ENCODE measurements at regions not wholly inside any gene's neighbourhood (a gene's known extent, or its start where the extent isn't known, plus 50 kb on each side); places are given as distances from the start of the nearest gene placed in this dataset.

GRCh38 chr11:79575701-79576100, 134.9 kb upstream of the TENM4 start:
- TF ChIP-seq NFIC (IDR thresholded peaks at IDR 0.05): no peak
- no peak for TF ChIP-seq FOXM1 (IDR thresholded peaks at IDR 0.05; ENCODE audit: borderline replicate concordance, low read depth)
- no peak for TF ChIP-seq TAF1 (IDR thresholded peaks at IDR 0.05; ENCODE audit: low read depth)
- no peak for TF ChIP-seq TCF12 (IDR thresholded peaks at IDR 0.05; ENCODE audit: low read depth)
- no peak for TF ChIP-seq ZBTB7A (IDR thresholded peaks at IDR 0.05; ENCODE audit: low read depth)
- TF ChIP-seq RAD21 (IDR thresholded peaks at IDR 0.05; ENCODE audit: low read depth): no peak
- no peak for TF ChIP-seq EP300 (IDR thresholded peaks at IDR 0.05; ENCODE audit: borderline replicate concordance)
- TF ChIP-seq MAX (IDR thresholded peaks at IDR 0.05): no peak
- no peak for TF ChIP-seq EGR1 (IDR thresholded peaks at IDR 0.05)
- TF ChIP-seq YY1 (IDR thresholded peaks at IDR 0.05; ENCODE audit: low read depth): no peak
- TF ChIP-seq CREB1 (IDR thresholded peaks at IDR 0.05; ENCODE audit: low read depth): no peak
- no peak for TF ChIP-seq CEBPB (IDR thresholded peaks at IDR 0.05)

GRCh38 chr11:79570104-79570503, 129.3 kb upstream of the TENM4 start:
- no peak for TF ChIP-seq FOXM1 (IDR thresholded peaks at IDR 0.05; ENCODE audit: borderline replicate concordance, low read depth)
- TF ChIP-seq EGR1 (IDR thresholded peaks at IDR 0.05): no peak
- TF ChIP-seq USF1 (IDR thresholded peaks at IDR 0.05): no peak
- TF ChIP-seq TCF12 (IDR thresholded peaks at IDR 0.05; ENCODE audit: low read depth): no peak
- TF ChIP-seq EP300 (IDR thresholded peaks at IDR 0.05; ENCODE audit: borderline replicate concordance): no peak
- no peak for TF ChIP-seq YY1 (IDR thresholded peaks at IDR 0.05; ENCODE audit: low read depth)
- no peak for TF ChIP-seq CREB1 (IDR thresholded peaks at IDR 0.05; ENCODE audit: low read depth)
- no peak for TF ChIP-seq REST (IDR thresholded peaks at IDR 0.05; ENCODE audit: low read depth)
- TF ChIP-seq ZBTB7A (IDR thresholded peaks at IDR 0.05; ENCODE audit: low read depth): no peak
- TF ChIP-seq RAD21 (IDR thresholded peaks at IDR 0.05; ENCODE audit: low read depth): no peak
- no peak for TF ChIP-seq MAX (IDR thresholded peaks at IDR 0.05)
- no peak for TF ChIP-seq NFIC (IDR thresholded peaks at IDR 0.05)
- no peak for TF ChIP-seq TEAD4 (IDR thresholded peaks at IDR 0.05)
- TF ChIP-seq CEBPB (IDR thresholded peaks at IDR 0.05): no peak
- no peak for TF ChIP-seq TAF1 (IDR thresholded peaks at IDR 0.05; ENCODE audit: low read depth)

- TF ChIP-seq MAX (IDR thresholded peaks at IDR 0.05) (no peak), ZBTB7A (IDR thresholded peaks at IDR 0.05; ENCODE audit: low read depth) (no peak), NFIC (IDR thresholded peaks at IDR 0.05) (no peak), FOXM1 (IDR thresholded peaks at IDR 0.05; ENCODE audit: borderline replicate concordance, low read depth) (no peak), EP300 (IDR thresholded peaks at IDR 0.05; ENCODE audit: borderline replicate concordance) (no peak), REST (IDR thresholded peaks at IDR 0.05; ENCODE audit: low read depth) (no peak), YY1 (IDR thresholded peaks at IDR 0.05; ENCODE audit: low read depth) (no peak), TCF12 (IDR thresholded peaks at IDR 0.05; ENCODE audit: low read depth) (no peak), CREB1 (IDR thresholded peaks at IDR 0.05; ENCODE audit: low read depth) (no peak), TAF1 (IDR thresholded peaks at IDR 0.05; ENCODE audit: low read depth) (no peak)
These were observed 123.6 kb upstream of the TENM4 start for GRCh38 chr11:79564288-79564925.

GRCh38 chr11:79561496-79561895, 120.7 kb upstream of the TENM4 start:
- no peak for TF ChIP-seq TAF1 (IDR thresholded peaks at IDR 0.05; ENCODE audit: low read depth)
- TF ChIP-seq MAX (IDR thresholded peaks at IDR 0.05): no peak
- no peak for TF ChIP-seq CEBPB (IDR thresholded peaks at IDR 0.05)
- TF ChIP-seq EP300 (IDR thresholded peaks at IDR 0.05; ENCODE audit: borderline replicate concordance): no peak
- TF ChIP-seq FOXM1 (IDR thresholded peaks at IDR 0.05; ENCODE audit: borderline replicate concordance, low read depth): no peak
- TF ChIP-seq EGR1 (IDR thresholded peaks at IDR 0.05): no peak
- TF ChIP-seq RAD21 (IDR thresholded peaks at IDR 0.05; ENCODE audit: low read depth): no peak
- no peak for TF ChIP-seq REST (IDR thresholded peaks at IDR 0.05; ENCODE audit: low read depth)
- TF ChIP-seq YY1 (IDR thresholded peaks at IDR 0.05; ENCODE audit: low read depth): no peak
- TF ChIP-seq CREB1 (IDR thresholded peaks at IDR 0.05; ENCODE audit: low read depth): no peak
- TF ChIP-seq TCF12 (IDR thresholded peaks at IDR 0.05; ENCODE audit: low read depth): no peak
- TF ChIP-seq USF1 (IDR thresholded peaks at IDR 0.05): no peak
- no peak for TF ChIP-seq NFIC (IDR thresholded peaks at IDR 0.05)
- TF ChIP-seq TEAD4 (IDR thresholded peaks at IDR 0.05): no peak
- no peak for TF ChIP-seq ZBTB7A (IDR thresholded peaks at IDR 0.05; ENCODE audit: low read depth)

Measured in Ishikawa (cell line).